ENCODE measurements at regions not wholly inside any gene's neighbourhood (a gene's known extent, or its start where the extent isn't known, plus 50 kb on each side); places are given as distances from the start of the nearest gene placed in this dataset.

DNA sequence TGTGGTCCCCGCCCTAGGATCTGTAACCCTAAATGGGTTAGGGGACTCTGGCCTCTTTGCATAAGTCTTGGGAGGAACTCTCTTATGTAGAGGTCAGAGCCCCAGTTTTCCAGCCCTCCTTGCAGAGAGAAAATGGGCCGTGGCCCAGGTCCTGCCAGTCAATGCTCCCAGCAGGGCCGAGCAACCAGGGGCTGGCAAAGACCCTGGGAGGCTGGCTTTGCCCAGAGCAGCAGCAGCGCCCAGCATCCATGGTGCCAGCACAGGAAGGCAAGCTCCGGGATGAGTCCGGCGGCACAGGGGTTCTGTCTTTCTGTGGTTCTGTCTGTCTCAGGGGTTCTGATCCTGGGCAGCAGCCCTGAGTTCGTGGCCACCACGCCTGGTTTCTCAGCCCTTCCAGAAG lies 684.8 kb downstream of the BRD1 start:
- in situ Hi-C loops (cut with HindIII; ENCODE audit: low pct_unique_long_range_greater_than_20kb, low sequenced_read_pairs) (no loop called here), intact Hi-C loops (cut with micrococcal nuclease; ENCODE audit: unreplicated experiment) (no loop called here)
- TF ChIP-seq REST (IDR thresholded peaks at IDR 0.05; ENCODE audit: insufficient read depth in 1 of 2, low read depth in 2 of 2, low read length in 1 of 2): no peak
- no peak for TF ChIP-seq SIN3A (IDR thresholded peaks at IDR 0.05; ENCODE audit: borderline replicate concordance, insufficient read depth, low read depth, low read length)
- TF ChIP-seq TCF7L2 (IDR thresholded peaks at IDR 0.05; ENCODE audit: low read depth, low read length): no peak
- no peak for TF ChIP-seq POLR2AphosphoS5 (IDR thresholded peaks at IDR 0.05; ENCODE audit: low read depth, low read length)
- no peak for TF ChIP-seq CTCF (IDR thresholded peaks at IDR 0.05)
- DNase-seq (ENCODE audit: low read depth, low spot score) (no peak), ATAC-seq (no peak)
- H3K9me3 ChIP-seq (ENCODE audit: control insufficient read depth, insufficient read depth, low read depth, low read length): no peaks in the 10 kb centered on the region
- H3K27ac ChIP-seq (ENCODE audit: low read length): no peak overlapping the region
- BruUV-seq (replicated peaks): no TSS peak
- no peak overlapping the region for H3K4me3 ChIP-seq (ENCODE audit: low read depth in 2 of 2, low read length in 2 of 2)
- no peaks in the 10 kb centered on the region for H3K36me3 ChIP-seq (ENCODE audit: control insufficient read depth, insufficient read depth, low read length)
- CTCF ChIA-PET: no interaction called here
- no peaks in the 10 kb centered on the region for H3K27me3 ChIP-seq (ENCODE audit: control insufficient read depth, insufficient read depth, low read length)
- no peaks in the 10 kb centered on the region for H3K4me1 ChIP-seq (ENCODE audit: control insufficient read depth, insufficient read depth, low read length)
- POLR2A ChIA-PET: no interaction called here

- TF ChIP-seq POLR2AphosphoS5 (IDR thresholded peaks at IDR 0.05; ENCODE audit: low read depth, low read length) (no peak), TCF7L2 (IDR thresholded peaks at IDR 0.05; ENCODE audit: low read depth, low read length) (no peak), REST (IDR thresholded peaks at IDR 0.05; ENCODE audit: insufficient read depth in 1 of 2, low read depth in 2 of 2, low read length in 1 of 2) (no peak), SIN3A (IDR thresholded peaks at IDR 0.05; ENCODE audit: borderline replicate concordance, insufficient read depth, low read depth, low read length) (no peak), CTCF (IDR thresholded peaks at IDR 0.05) (no peak)
- Histone ChIP-seq H3K27ac (ENCODE audit: low read length) (no peak overlapping the region), H3K27me3 (ENCODE audit: control insufficient read depth, insufficient read depth, low read length) (no peaks in the 10 kb centered on the region), H3K4me3 (ENCODE audit: low read depth in 2 of 2, low read length in 2 of 2) (no peak overlapping the region), H3K4me1 (ENCODE audit: control insufficient read depth, insufficient read depth, low read length) (no peaks in the 10 kb centered on the region), H3K9me3 (ENCODE audit: control insufficient read depth, insufficient read depth, low read depth, low read length) (no peaks in the 10 kb centered on the region), H3K36me3 (ENCODE audit: control insufficient read depth, insufficient read depth, low read length) (no peaks in the 10 kb centered on the region)
- intact Hi-C loops (cut with micrococcal nuclease; ENCODE audit: unreplicated experiment) (no loop called here), in situ Hi-C loops (cut with HindIII; ENCODE audit: low pct_unique_long_range_greater_than_20kb, low sequenced_read_pairs) (no loop called here)
- ChIA-PET CTCF (no interaction called here), POLR2A (no interaction called here)
- ATAC-seq (no peak), DNase-seq (ENCODE audit: low read depth, low spot score) (no peak)
- no TSS peak for BruUV-seq (replicated peaks)
These were observed 685.4 kb downstream of the BRD1 start for GRCh38 chr22:49142296-49142695.

Measured in Panc1 (cell line).